ENCODE measurements at regions not wholly inside any gene's neighbourhood (a gene's known extent, or its start where the extent isn't known, plus 50 kb on each side); places are given as distances from the start of the nearest gene placed in this dataset.
"Not testable (repeated sequence)": the region's sequence is repeated elsewhere in the genome, so short reads cannot be mapped to it uniquely, and the experiment has no call there.

- DNase-seq (ENCODE audit: low spot score) (no peak), ATAC-seq (no peak)
These were observed 972.8 kb downstream of the PLOD2 start for GRCh38 chr3:145188079-145188770.

GRCh38 chr3:145190138-145190537, 970.8 kb downstream of the PLOD2 start:
- ATAC-seq (no peak), DNase-seq (ENCODE audit: low spot score) (no peak)

GRCh38 chr3:145190761-145191160, 970.2 kb downstream of the PLOD2 start:
- DNase-seq (ENCODE audit: low spot score): no peak
- no peak for ATAC-seq

- no peak for DNase-seq (ENCODE audit: low spot score)
- no peak for ATAC-seq
These were observed 969.4 kb downstream of the PLOD2 start for GRCh38 chr3:145191543-145191942.

- DNase-seq (ENCODE audit: low spot score) (no peak), ATAC-seq (no peak)
These were observed 963.7 kb downstream of the PLOD2 start for GRCh38 chr3:145197051-145197820.

GRCh38 chr3:145197821-145198220, 963.2 kb downstream of the PLOD2 start:
- ATAC-seq: no peak

GRCh38 chr3:145209561-145209960, 951.4 kb downstream of the PLOD2 start:
- DNase-seq (ENCODE audit: low spot score): no peak
- no peak for ATAC-seq

More at GRCh38 chr3:145197821-145198220, 963.2 kb downstream of the PLOD2 start:
- DNase-seq (ENCODE audit: low spot score): no peak

GRCh38 chr3:145219355-145220235, 941.4 kb downstream of the PLOD2 start:
- ATAC-seq (no peak), DNase-seq (ENCODE audit: low spot score) (no peak)

- no peak for ATAC-seq
- no peak for DNase-seq (ENCODE audit: low spot score)
These were observed 936.1 kb downstream of the PLOD2 start for GRCh38 chr3:145224886-145225285.

GRCh38 chr3:145243875-145244274, 917.1 kb downstream of the PLOD2 start:
- no peak for ATAC-seq
- no peak for DNase-seq (ENCODE audit: low spot score)

- no peak for DNase-seq (ENCODE audit: low spot score)
- no peak for ATAC-seq
These were observed 916.7 kb downstream of the PLOD2 start for GRCh38 chr3:145244327-145244726.

- no peak for DNase-seq (ENCODE audit: low spot score)
- no peak for ATAC-seq
These were observed 914.7 kb downstream of the PLOD2 start for GRCh38 chr3:145246291-145246690.

- DNase-seq (ENCODE audit: low spot score): no peak
These were observed 912.1 kb downstream of the PLOD2 start for GRCh38 chr3:145248928-145249327.

GRCh38 chr3:145251311-145251710, 909.7 kb downstream of the PLOD2 start:
- ATAC-seq: no peak

More at GRCh38 chr3:145248928-145249327, 912.1 kb downstream of the PLOD2 start:
- ATAC-seq: no peak

GRCh38 chr3:145257967-145258366, 903.0 kb downstream of the PLOD2 start:
- DNase-seq (ENCODE audit: low spot score); ATAC-seq: not testable (repeated sequence)

More at GRCh38 chr3:145251311-145251710, 909.7 kb downstream of the PLOD2 start:
- no peak for DNase-seq (ENCODE audit: low spot score)

- DNase-seq (ENCODE audit: low spot score) (no peak), ATAC-seq (no peak)
These were observed 901.7 kb downstream of the PLOD2 start for GRCh38 chr3:145259166-145259880.

GRCh38 chr3:145263458-145263857, 897.5 kb downstream of the PLOD2 start:
- DNase-seq (ENCODE audit: low spot score); ATAC-seq: not testable (repeated sequence)

- ATAC-seq: no peak
- no peak for DNase-seq (ENCODE audit: low spot score)
These were observed 894.6 kb downstream of the PLOD2 start for GRCh38 chr3:145266368-145266767.

GRCh38 chr3:145269106-145269505, 891.9 kb downstream of the PLOD2 start:
- ATAC-seq (no peak), DNase-seq (ENCODE audit: low spot score) (no peak)

GRCh38 chr3:145272684-145273083, 888.3 kb downstream of the PLOD2 start:
- ATAC-seq (no peak), DNase-seq (ENCODE audit: low spot score) (no peak)

- no peak for DNase-seq (ENCODE audit: low spot score)
- ATAC-seq: no peak
These were observed 878.5 kb downstream of the PLOD2 start for GRCh38 chr3:145282505-145282904.
